ENCODE measurements at regions not wholly inside any gene's neighbourhood (a gene's known extent, or its start where the extent isn't known, plus 50 kb on each side); places are given as distances from the start of the nearest gene placed in this dataset.

DNA sequence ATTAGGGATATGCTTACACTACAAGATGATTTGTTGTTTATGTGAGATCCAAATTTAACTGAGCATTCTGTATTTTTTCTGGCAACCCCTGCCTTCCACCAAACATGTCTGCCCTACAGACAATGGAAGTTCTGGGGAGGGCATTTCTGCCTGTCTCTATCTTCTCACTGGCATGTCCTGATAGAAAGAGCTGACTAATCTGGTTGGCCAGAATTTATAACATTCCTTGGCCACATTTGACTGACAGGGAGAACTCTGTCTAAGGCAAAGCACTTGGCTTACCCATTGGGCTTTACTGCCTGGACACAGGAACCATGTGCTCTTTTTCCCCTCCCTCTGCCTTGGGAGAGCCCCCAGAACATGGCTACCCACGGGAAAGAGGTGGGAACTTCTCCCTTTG lies 70.6 kb upstream of the TMEM178A start (continued):
- TF ChIP-seq, protein P1, sequence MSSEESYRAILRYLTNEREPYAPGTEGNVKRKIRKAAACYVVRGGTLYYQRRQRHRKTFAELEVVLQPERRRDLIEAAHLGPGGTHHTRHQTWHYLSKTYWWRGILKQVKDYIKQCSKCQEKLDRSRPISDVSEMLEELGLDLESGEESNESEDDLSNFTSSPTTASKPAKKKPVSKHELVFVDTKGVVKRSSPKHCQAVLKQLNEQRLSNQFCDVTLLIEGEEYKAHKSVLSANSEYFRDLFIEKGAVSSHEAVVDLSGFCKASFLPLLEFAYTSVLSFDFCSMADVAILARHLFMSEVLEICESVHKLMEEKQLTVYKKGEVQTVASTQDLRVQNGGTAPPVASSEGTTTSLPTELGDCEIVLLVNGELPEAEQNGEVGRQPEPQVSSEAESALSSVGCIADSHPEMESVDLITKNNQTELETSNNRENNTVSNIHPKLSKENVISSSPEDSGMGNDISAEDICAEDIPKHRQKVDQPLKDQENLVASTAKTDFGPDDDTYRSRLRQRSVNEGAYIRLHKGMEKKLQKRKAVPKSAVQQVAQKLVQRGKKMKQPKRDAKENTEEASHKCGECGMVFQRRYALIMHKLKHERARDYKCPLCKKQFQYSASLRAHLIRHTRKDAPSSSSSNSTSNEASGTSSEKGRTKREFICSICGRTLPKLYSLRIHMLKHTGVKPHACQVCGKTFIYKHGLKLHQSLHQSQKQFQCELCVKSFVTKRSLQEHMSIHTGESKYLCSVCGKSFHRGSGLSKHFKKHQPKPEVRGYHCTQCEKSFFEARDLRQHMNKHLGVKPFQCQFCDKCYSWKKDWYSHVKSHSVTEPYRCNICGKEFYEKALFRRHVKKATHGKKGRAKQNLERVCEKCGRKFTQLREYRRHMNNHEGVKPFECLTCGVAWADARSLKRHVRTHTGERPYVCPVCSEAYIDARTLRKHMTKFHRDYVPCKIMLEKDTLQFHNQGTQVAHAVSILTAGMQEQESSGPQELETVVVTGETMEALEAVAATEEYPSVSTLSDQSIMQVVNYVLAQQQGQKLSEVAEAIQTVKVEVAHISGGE (CRISPR knock-in tag; IDR thresholded peaks at IDR 0.05) = no peak
- TF ChIP-seq EP300 (IDR thresholded peaks at IDR 0.05; ENCODE audit: borderline replicate concordance in 1 of 2, control insufficient read depth in 1 of 2, low read depth in 2 of 2, low read length in 2 of 2) = no peak

DNA sequence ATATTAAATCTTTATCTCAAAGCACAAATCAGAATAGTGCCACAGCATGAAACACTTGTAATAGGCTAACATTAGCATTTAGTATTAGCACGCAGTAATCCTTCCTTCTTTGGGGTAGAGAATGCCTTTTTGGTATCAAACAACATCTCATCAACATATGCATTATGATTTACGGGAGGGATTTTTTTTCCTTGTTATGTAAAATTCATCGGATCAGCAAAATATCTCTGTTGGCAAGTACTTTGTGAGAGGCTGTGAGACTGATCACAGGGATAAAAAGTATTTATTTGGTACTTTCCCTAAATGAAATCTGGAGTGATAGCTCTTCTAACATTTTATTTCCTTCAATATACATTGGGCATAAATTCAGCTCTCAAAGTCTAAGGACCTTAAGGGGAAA lies 68.4 kb upstream of the TMEM178A start:
- POLR2A ChIA-PET = no interaction called here
- CTCF ChIA-PET = interaction anchor here (1.0 kb wide), 1 partner anchor 240 kb away, joined by 3 read pairs; no protein-coding TSS in a partner anchor
- no peak for FAIRE-seq
- no peaks in the 10 kb centered on the region for H3K36me3 ChIP-seq (ENCODE audit: control insufficient read depth in 2 of 2, insufficient read depth in 2 of 2, low read length in 1 of 2)
- H3K9me3 ChIP-seq (replicated peaks; ENCODE audit: control insufficient read depth, insufficient read depth, low read length) = no peaks in the 10 kb centered on the region
- H3K4me2 ChIP-seq (ENCODE audit: control insufficient read depth, insufficient read depth) = no peak overlapping the region
- H3K27me3 ChIP-seq (replicated peaks in 1 of 2; ENCODE audit: control insufficient read depth in 2 of 2, insufficient read depth in 2 of 2, low read length in 1 of 2) = no peaks in the 10 kb centered on the region; a peak in 2 of 4 replicates
- in situ Hi-C loops (cut with MboI) (no loop called here), intact Hi-C loops (cut with micrococcal nuclease; ENCODE audit: unreplicated experiment) (no loop called here)
- no peak overlapping the region for H2AFZ ChIP-seq (ENCODE audit: control insufficient read depth, low read depth, low read length)
- no TSS peak for BruUV-seq (replicated peaks)
- H3K4me3 ChIP-seq = no peak overlapping the region
- no peaks in the 10 kb centered on the region for H3K79me2 ChIP-seq (ENCODE audit: control insufficient read depth, insufficient read depth, low read length)
- H3K4me1 ChIP-seq (ENCODE audit: control insufficient read depth, insufficient read depth, low read length) = no peaks in the 10 kb centered on the region
- ATAC-seq = no peak
- RAD21 ChIA-PET (ENCODE audit: unreplicated experiment) = no interaction called here
- no peak overlapping the region for H3K27ac ChIP-seq (ENCODE audit: control insufficient read depth, insufficient read depth)
- H4K20me1 ChIP-seq (ENCODE audit: control insufficient read depth, insufficient read depth) = no peaks in the 10 kb centered on the region
- SMC1A ChIA-PET (ENCODE audit: uncharacterized antibody, unreplicated experiment) = interaction anchor here (1.1 kb wide), 1 partner anchor 18 kb away, joined by 4 read pairs; no protein-coding TSS in a partner anchor
- no peak for DNase-seq (ENCODE audit: low read depth, low spot score)
- WGBS (ENCODE audit: insufficient coverage, insufficient replicate concordance, low lambda C conversion rate, missing lambda C conversion rate) = 64% methylated on average over 3 of the region's 3 CpGs
- no peak overlapping the region for H3K9ac ChIP-seq (ENCODE audit: control insufficient read depth, insufficient read depth, low read length)
- no peak for TF ChIP-seq MEF2B (IDR thresholded peaks at IDR 0.05; ENCODE audit: partially characterized antibody, poor library complexity, severe bottlenecking)
- TF ChIP-seq, protein P2, sequence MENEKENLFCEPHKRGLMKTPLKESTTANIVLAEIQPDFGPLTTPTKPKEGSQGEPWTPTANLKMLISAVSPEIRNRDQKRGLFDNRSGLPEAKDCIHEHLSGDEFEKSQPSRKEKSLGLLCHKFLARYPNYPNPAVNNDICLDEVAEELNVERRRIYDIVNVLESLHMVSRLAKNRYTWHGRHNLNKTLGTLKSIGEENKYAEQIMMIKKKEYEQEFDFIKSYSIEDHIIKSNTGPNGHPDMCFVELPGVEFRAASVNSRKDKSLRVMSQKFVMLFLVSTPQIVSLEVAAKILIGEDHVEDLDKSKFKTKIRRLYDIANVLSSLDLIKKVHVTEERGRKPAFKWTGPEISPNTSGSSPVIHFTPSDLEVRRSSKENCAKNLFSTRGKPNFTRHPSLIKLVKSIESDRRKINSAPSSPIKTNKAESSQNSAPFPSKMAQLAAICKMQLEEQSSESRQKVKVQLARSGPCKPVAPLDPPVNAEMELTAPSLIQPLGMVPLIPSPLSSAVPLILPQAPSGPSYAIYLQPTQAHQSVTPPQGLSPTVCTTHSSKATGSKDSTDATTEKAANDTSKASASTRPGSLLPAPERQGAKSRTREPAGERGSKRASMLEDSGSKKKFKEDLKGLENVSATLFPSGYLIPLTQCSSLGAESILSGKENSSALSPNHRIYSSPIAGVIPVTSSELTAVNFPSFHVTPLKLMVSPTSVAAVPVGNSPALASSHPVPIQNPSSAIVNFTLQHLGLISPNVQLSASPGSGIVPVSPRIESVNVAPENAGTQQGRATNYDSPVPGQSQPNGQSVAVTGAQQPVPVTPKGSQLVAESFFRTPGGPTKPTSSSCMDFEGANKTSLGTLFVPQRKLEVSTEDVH (IDR thresholded peaks at IDR 0.05; ENCODE audit: low read depth, partially characterized antibody) = no peak
- no peak for TF ChIP-seq SMARCA5 (IDR thresholded peaks at IDR 0.05)
- TF ChIP-seq MYB (IDR thresholded peaks at IDR 0.05; ENCODE audit: borderline replicate concordance, low read depth, low read length) = no peak
- TF ChIP-seq RAD51 (IDR thresholded peaks at IDR 0.05) = no peak
- no peak for TF ChIP-seq KLF5 (IDR thresholded peaks at IDR 0.05; ENCODE audit: partially characterized antibody)
- TF ChIP-seq KAT2A (conservative IDR thresholded peaks at IDR 0.05; ENCODE audit: control insufficient read depth, low read depth, low read length) = no peak
- TF ChIP-seq ESRRA (IDR thresholded peaks at IDR 0.05; ENCODE audit: low read length) = no peak
- no peak for TF ChIP-seq TCF7 (IDR thresholded peaks at IDR 0.05; ENCODE audit: borderline replicate concordance)
- no peak for TF ChIP-seq ZNF622 (IDR thresholded peaks at IDR 0.05)
- TF ChIP-seq POLR2AphosphoS2 (IDR thresholded peaks at IDR 0.05; ENCODE audit: low read depth, low read length) = no peak
- TF ChIP-seq RCOR1 (conservative IDR thresholded peaks at IDR 0.05; ENCODE audit: low read depth, low read length) = no peak
- TF ChIP-seq RB1 (IDR thresholded peaks at IDR 0.05; ENCODE audit: borderline replicate concordance) = no peak
- TF ChIP-seq CHD2 (IDR thresholded peaks at IDR 0.05; ENCODE audit: borderline replicate concordance, low read depth, low read length) = no peak
